Glutamatergic neuron (in vitro differentiated cells): ENCODE measurements at regions not wholly inside any gene's neighbourhood (a gene's known extent, or its start where the extent isn't known, plus 50 kb on each side); places are given as distances from the start of the nearest gene placed in this dataset.

ENCODE experiments used
- DNase-seq: peaks from one replicate; pipeline ENCODE4 v3.0.0; 2022
- H3K27ac Mint-ChIP-seq: one replicate; pipeline ENCODE4 v1.8.0; 2020; ENCODE audit warnings: mild to moderate bottlenecking, mixed read lengths, inconsistent platforms; ENCODE audit not compliant: unreplicated experiment
- H3K27me3 Mint-ChIP-seq: one replicate; pipeline ENCODE4 v1.8.0; 2020; ENCODE audit warnings: mild to moderate bottlenecking, moderate library complexity, mixed read lengths, inconsistent platforms; ENCODE audit not compliant: unreplicated experiment
- H3K36me3 Mint-ChIP-seq: one replicate; pipeline ENCODE4 v1.8.0; 2020; ENCODE audit warnings: mild to moderate bottlenecking, mixed read lengths, inconsistent platforms; ENCODE audit not compliant: unreplicated experiment
- H3K4me1 Mint-ChIP-seq: one replicate; pipeline ENCODE4 v1.8.0; 2020; ENCODE audit warnings: mild to moderate bottlenecking, low read depth, mixed read lengths, inconsistent platforms; ENCODE audit not compliant: unreplicated experiment
- H3K4me3 Mint-ChIP-seq: one replicate; pipeline ENCODE4 v1.8.0; 2020; ENCODE audit warnings: mild to moderate bottlenecking, mixed read lengths, inconsistent platforms; ENCODE audit not compliant: unreplicated experiment
- H3K9me3 Mint-ChIP-seq: one replicate; pipeline ENCODE4 v1.8.0; 2020; ENCODE audit warnings: mild to moderate bottlenecking, moderate library complexity, mixed read lengths, inconsistent platforms; ENCODE audit not compliant: unreplicated experiment
- CTCF ChIP-seq: fragments of 200-600 bp; sonication (generic); IDR thresholded peaks from one replicate; pipeline ENCODE4 v1.5.0; 2021; ENCODE audit not compliant: partially characterized antibody, unreplicated experiment

GRCh38 chr1:147384804-147385203 is 142.3 kb downstream of the CHD1L start:
- DNase-seq, result no peak
- H3K4me3 Mint-ChIP-seq, result no peak overlapping the region
- TF ChIP-seq CTCF, result no peak
- H3K27ac Mint-ChIP-seq, result no peak overlapping the region
- no peaks in the 10 kb centered on the region for H3K4me1 Mint-ChIP-seq
- H3K36me3 Mint-ChIP-seq, result no peaks in the 10 kb centered on the region
- H3K27me3 Mint-ChIP-seq, result no peaks in the 10 kb centered on the region
- H3K9me3 Mint-ChIP-seq, result no peaks in the 10 kb centered on the region

- H3K36me3 Mint-ChIP-seq, result no peaks in the 10 kb centered on the region
- H3K27ac Mint-ChIP-seq, result no peak overlapping the region
These were observed 146.5 kb downstream of the CHD1L start for GRCh38 chr1:147388969-147389368.

GRCh38 chr1:147389532-147390184 is 147.2 kb downstream of the CHD1L start:
- no peaks in the 10 kb centered on the region for H3K36me3 Mint-ChIP-seq
- H3K27me3 Mint-ChIP-seq, result no peaks in the 10 kb centered on the region
- no peak overlapping the region for H3K27ac Mint-ChIP-seq
- peak; percentile 83 for TF ChIP-seq CTCF
- DNase-seq, result no peak
- no peak overlapping the region for H3K4me3 Mint-ChIP-seq
- H3K4me1 Mint-ChIP-seq, result no peaks in the 10 kb centered on the region
- H3K9me3 Mint-ChIP-seq, result peaks cover 2% of the 10 kb centered on the region

More at GRCh38 chr1:147388969-147389368, 146.5 kb downstream of the CHD1L start:
- Mint-ChIP-seq H3K4me3 (no peak overlapping the region), H3K4me1 (no peaks in the 10 kb centered on the region), H3K9me3 (peaks cover 2% of the 10 kb centered on the region), H3K27me3 (no peaks in the 10 kb centered on the region)
- DNase-seq, result peak; percentile 21
- no peak for TF ChIP-seq CTCF

- H3K36me3 Mint-ChIP-seq, result no peaks in the 10 kb centered on the region
These were observed 147.7 kb downstream of the CHD1L start for GRCh38 chr1:147390185-147390542.

More at GRCh38 chr1:147390185-147390542, 147.7 kb downstream of the CHD1L start:
- Mint-ChIP-seq H3K4me3 (no peak overlapping the region), H3K4me1 (no peaks in the 10 kb centered on the region), H3K9me3 (peaks cover 2% of the 10 kb centered on the region), H3K27me3 (no peaks in the 10 kb centered on the region), H3K27ac (no peak overlapping the region)
- TF ChIP-seq CTCF, result no peak
- no peak for DNase-seq
